Smooth muscle cell (in vitro differentiated cells): ENCODE measurements at regions not wholly inside any gene's neighbourhood (a gene's known extent, or its start where the extent isn't known, plus 50 kb on each side); places are given as distances from the start of the nearest gene placed in this dataset.

Source experiments
- DNase-seq: peaks from one replicate; lab custom pipeline; 2025; ENCODE audit not compliant: unreplicated experiment; lab: John Stamatoyannopoulos, UW
- H2AFZ ChIP-seq: fragments of 200-600 bp; sonication (generic); 2 replicates; pipeline ENCODE4 v1.6.0; 2016; ENCODE audit warnings: antibody characterized with exemption, low read depth, mild to moderate bottlenecking
- H3F3A ChIP-seq: fragments of 200-600 bp; sonication (generic); 2 replicates; pipeline ENCODE4 v1.6.0; 2017; ENCODE audit warnings: antibody characterized with exemption, low read depth
- H3K27ac ChIP-seq: fragments of 200-600 bp; sonication (generic); 2 replicates; pipeline ENCODE4 v1.5.1; 2016; ENCODE audit warnings: low read depth, mild to moderate bottlenecking
- H3K27me3 ChIP-seq: fragments of 200-600 bp; sonication (generic); 2 replicates; pipeline ENCODE4 v1.6.1; 2016; ENCODE audit warnings: low read depth, mild to moderate bottlenecking
- H3K36me3 ChIP-seq: fragments of 200-600 bp; sonication (generic); 2 replicates; pipeline ENCODE4 v1.5.1; 2016; ENCODE audit warnings: low read depth
- H3K4me1 ChIP-seq: fragments of 200-600 bp; sonication (generic); 2 replicates; pipeline ENCODE4 v1.5.1; 2016; ENCODE audit warnings: low read depth
- H3K4me2 ChIP-seq: fragments of 200-600 bp; sonication (generic); 2 replicates; pipeline ENCODE4 v1.6.0; 2016; ENCODE audit warnings: mild to moderate bottlenecking
- H3K4me3 ChIP-seq: fragments of 200-600 bp; sonication (generic); 2 replicates; pipeline ENCODE4 v1.5.1; 2016; ENCODE audit warnings: mild to moderate bottlenecking
- H3K79me2 ChIP-seq: fragments of 200-600 bp; sonication (generic); 2 replicates; pipeline ENCODE4 v1.6.0; 2016; ENCODE audit warnings: low read depth, mild to moderate bottlenecking
- H3K9ac ChIP-seq: fragments of 200-600 bp; sonication (generic); 2 replicates; pipeline ENCODE4 v1.6.0; 2016; ENCODE audit warnings: low read depth
- H3K9me3 ChIP-seq: fragments of 200-600 bp; sonication (generic); replicated peaks from 2 replicates; pipeline ENCODE4 v1.5.1; 2016; ENCODE audit warnings: low read depth
- H4K20me1 ChIP-seq: fragments of 200-600 bp; sonication (generic); 2 replicates; pipeline ENCODE4 v1.6.0; 2016; ENCODE audit warnings: low read depth
- WGBS: methylation state at CpG from one replicate; pipeline ENCODE4 v1.1.7; 2016; ENCODE audit warnings: low lambda C conversion rate; 5-methylcytosine and 5-hydroxymethylcytosine counted together
- TF ChIP-seq, protein P1 (sequence below): fragments of 200-600 bp; sonication (generic); IDR thresholded peaks from 2 replicates; pipeline ENCODE4 v1.5.1; 2017; ENCODE audit warnings: borderline replicate concordance, mild to moderate bottlenecking, antibody characterized with exemption; ENCODE audit not compliant: insufficient read depth, poor library complexity, severe bottlenecking

DNA sequence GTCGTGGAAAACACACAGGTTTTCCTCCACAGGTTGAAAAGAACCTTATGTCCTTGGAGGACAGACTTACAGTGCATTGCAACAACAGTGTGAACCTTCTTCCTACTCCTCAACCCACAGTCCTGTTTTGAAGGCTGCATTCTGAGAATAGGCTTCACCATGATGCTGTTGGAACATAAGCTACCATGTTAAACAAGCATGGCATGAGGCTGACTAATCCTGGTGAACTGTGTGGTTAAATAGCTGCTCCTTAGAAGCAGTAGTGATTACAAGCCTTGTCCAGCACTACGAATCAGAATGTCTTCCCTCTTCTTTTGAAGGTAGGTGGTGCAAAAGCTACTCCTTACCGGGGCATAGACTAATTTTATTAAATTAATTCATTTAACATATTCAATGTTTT, 368.5 kb upstream of the EPHA7 start:
- Histone ChIP-seq H3K36me3 (no peaks in the 10 kb centered on the region), H4K20me1 (no peaks in the 10 kb centered on the region), H3K4me3 (no peak overlapping the region), H2AFZ (no peak overlapping the region), H3K4me2 (no peak overlapping the region), H3F3A (no peaks in the 10 kb centered on the region), H3K79me2 (no peaks in the 10 kb centered on the region), H3K4me1 (peaks cover 41% of the 10 kb centered on the region), H3K9me3 (no peaks in the 10 kb centered on the region), H3K27ac (no peak overlapping the region), H3K9ac (no peak overlapping the region), H3K27me3 (no peaks in the 10 kb centered on the region)
- TF ChIP-seq, protein P1, sequence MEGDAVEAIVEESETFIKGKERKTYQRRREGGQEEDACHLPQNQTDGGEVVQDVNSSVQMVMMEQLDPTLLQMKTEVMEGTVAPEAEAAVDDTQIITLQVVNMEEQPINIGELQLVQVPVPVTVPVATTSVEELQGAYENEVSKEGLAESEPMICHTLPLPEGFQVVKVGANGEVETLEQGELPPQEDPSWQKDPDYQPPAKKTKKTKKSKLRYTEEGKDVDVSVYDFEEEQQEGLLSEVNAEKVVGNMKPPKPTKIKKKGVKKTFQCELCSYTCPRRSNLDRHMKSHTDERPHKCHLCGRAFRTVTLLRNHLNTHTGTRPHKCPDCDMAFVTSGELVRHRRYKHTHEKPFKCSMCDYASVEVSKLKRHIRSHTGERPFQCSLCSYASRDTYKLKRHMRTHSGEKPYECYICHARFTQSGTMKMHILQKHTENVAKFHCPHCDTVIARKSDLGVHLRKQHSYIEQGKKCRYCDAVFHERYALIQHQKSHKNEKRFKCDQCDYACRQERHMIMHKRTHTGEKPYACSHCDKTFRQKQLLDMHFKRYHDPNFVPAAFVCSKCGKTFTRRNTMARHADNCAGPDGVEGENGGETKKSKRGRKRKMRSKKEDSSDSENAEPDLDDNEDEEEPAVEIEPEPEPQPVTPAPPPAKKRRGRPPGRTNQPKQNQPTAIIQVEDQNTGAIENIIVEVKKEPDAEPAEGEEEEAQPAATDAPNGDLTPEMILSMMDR = no peak
- 62% methylated on average over 3 of the region's 3 CpGs for WGBS
- DNase-seq = no peak

DNA sequence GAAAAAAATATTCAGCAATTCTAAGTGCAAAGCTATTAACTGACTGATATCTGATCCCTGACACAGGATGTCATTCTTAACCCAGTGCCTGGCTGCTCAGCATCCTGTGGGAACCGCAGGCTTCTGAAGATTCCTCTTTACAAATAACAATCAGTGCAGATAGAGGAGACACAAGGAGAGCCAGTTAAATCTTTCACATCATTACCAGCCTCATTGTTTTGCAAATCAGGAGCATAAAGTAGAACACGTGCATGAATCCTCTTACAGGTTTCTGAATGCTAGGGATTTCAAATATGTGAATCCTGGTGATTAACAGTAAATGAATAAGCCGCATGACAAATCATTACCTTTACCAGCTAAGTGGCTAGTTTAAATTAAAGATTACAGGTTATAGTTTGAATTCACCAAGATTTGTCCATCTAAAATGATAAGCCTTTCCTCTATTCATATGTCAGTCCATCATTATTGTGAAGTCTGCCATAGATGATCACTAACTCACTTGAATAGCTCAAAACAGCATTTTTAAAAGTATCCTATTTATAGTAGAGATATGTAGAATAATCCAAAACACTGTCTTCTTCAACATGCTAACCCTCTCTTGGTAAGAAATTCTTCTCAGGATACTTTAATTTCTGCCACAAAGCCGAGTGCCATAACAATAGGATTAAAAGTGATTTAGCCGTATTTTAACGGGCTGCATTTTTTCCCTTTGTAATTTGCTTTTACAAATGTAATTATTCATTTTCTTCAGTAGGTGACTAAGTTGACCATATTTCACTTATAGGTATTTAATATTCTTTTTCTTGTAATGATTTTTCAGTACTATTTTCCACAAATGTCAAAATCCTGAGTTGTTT, 367.3 kb upstream of the EPHA7 start:
- WGBS = 42% methylated on average over 6 of the region's 6 CpGs
- H3K79me2 ChIP-seq = no peaks in the 10 kb centered on the region
- H3K9me3 ChIP-seq = no peaks in the 10 kb centered on the region
- TF ChIP-seq, protein P1 = no peak
- H2AFZ ChIP-seq = no peak overlapping the region
- DNase-seq = no peak
- H3K27me3 ChIP-seq = no peaks in the 10 kb centered on the region
- no peaks in the 10 kb centered on the region for H3K36me3 ChIP-seq
- H3K9ac ChIP-seq = no peak overlapping the region
- H3K4me2 ChIP-seq = peak overlapping the region; percentile 10
- H3K4me3 ChIP-seq = no peak overlapping the region
- H3K4me1 ChIP-seq = peaks cover 41% of the 10 kb centered on the region
- H3K27ac ChIP-seq = no peak overlapping the region
- H4K20me1 ChIP-seq = no peaks in the 10 kb centered on the region
- no peaks in the 10 kb centered on the region for H3F3A ChIP-seq

DNA sequence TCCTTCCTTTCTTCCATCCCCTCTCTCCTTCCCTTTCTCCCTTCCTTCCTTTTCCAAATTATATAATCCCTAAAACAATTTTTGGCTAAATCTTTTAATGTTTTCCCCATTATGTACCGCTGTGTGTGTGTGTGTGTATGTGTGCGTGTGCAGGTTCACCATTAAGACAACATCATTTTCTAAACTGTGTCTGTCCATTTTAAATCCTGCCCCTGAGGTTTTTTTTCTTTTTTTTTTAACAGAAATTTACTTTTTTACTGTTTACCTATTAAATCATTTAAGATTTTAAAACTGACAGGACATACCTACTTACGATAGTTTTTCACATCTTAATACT, 366.3 kb upstream of the EPHA7 start:
- H3K79me2 ChIP-seq = no peaks in the 10 kb centered on the region
- no peak overlapping the region for H3K9ac ChIP-seq
- H4K20me1 ChIP-seq = no peaks in the 10 kb centered on the region
- no peaks in the 10 kb centered on the region for H3F3A ChIP-seq
- TF ChIP-seq, protein P1 = no peak
- no peaks in the 10 kb centered on the region for H3K9me3 ChIP-seq
- H3K4me2 ChIP-seq = peak overlapping the region; percentile 71
- no peaks in the 10 kb centered on the region for H3K36me3 ChIP-seq
- 98% methylated on average over 3 of the region's 3 CpGs for WGBS
- peak overlapping the region; percentile 83 for H2AFZ ChIP-seq
- H3K27me3 ChIP-seq = no peaks in the 10 kb centered on the region
- DNase-seq = no peak
- H3K4me1 ChIP-seq = peaks cover 41% of the 10 kb centered on the region
- peak overlapping the region; percentile 28 for H3K4me3 ChIP-seq
- H3K27ac ChIP-seq = peak overlapping the region; percentile 21
